ENCODE measurements at regions not wholly inside any gene's neighbourhood (a gene's known extent, or its start where the extent isn't known, plus 50 kb on each side); places are given as distances from the start of the nearest gene placed in this dataset.

- Histone ChIP-seq H2AFZ (ENCODE audit: insufficient read depth, low read depth, low read length, poor library complexity, severe bottlenecking) (no peak overlapping the region), H3K27me3 (replicated peaks in 1 of 4; ENCODE audit: control extremely low read depth in 1 of 4, control insufficient read depth in 3 of 4, insufficient read depth in 4 of 4, low read length in 3 of 4) (no peaks in the 10 kb centered on the region), H3K9ac (ENCODE audit: low read length) (no peak overlapping the region), H3K27ac (ENCODE audit: low read length in 2 of 2) (no peak overlapping the region), H4K20me1 (ENCODE audit: control insufficient read depth, insufficient read depth, low read length, poor library complexity, severe bottlenecking) (no peaks in the 10 kb centered on the region), H3K4me2 (replicated peaks; ENCODE audit: low read depth, low read length, poor library complexity, severe bottlenecking) (no peak overlapping the region), H3K9me3 (ENCODE audit: control extremely low read depth in 1 of 3, control insufficient read depth in 2 of 3, insufficient read depth in 1 of 3, low read length in 2 of 3) (peaks cover 0 to 34% (median 10%) of the 10 kb centered on the region in 3 donors), H3K36me3 (replicated peaks in 1 of 2; ENCODE audit: control extremely low read depth in 1 of 2, control insufficient read depth in 1 of 2, extremely low read depth in 1 of 2, insufficient read depth in 2 of 2, low read length in 1 of 2) (no peaks in the 10 kb centered on the region), H3K4me3 (ENCODE audit: control extremely low read depth in 1 of 5, extremely low read depth in 1 of 5, insufficient read depth in 1 of 5, low read depth in 2 of 5, low read length in 4 of 5) (no peak overlapping the region), H3K4me1 (ENCODE audit: control insufficient read depth in 2 of 2, insufficient read depth in 2 of 2, low read length in 2 of 2) (no peaks in the 10 kb centered on the region), H3K79me2 (ENCODE audit: control insufficient read depth, insufficient read depth, low read length) (no peaks in the 10 kb centered on the region)
- Mint-ChIP-seq H3K4me1 (no peaks in the 10 kb centered on the region), H3K9me3 (ENCODE audit: insufficient read depth) (peaks cover 4% of the 10 kb centered on the region), H3K27me3 (no peaks in the 10 kb centered on the region), H3K4me3 (no peak overlapping the region), H3K27ac (no peak overlapping the region)
- intact Hi-C loops (cut with micrococcal nuclease), result no loop called here
- WGBS (ENCODE audit: insufficient coverage), result 46% methylated on average over 22 of the region's 23 CpGs
- TF ChIP-seq EZH2 (IDR thresholded peaks at IDR 0.05; ENCODE audit: borderline replicate concordance, insufficient read depth, low read depth, low read length, poor library complexity, severe bottlenecking), result no peak
- TF ChIP-seq CTCF (IDR thresholded peaks at IDR 0.05), result no peak
- DNase-seq (no peak), ATAC-seq (ENCODE audit: low read depth) (no peak)
- CTCF ChIA-PET, result no interaction called here
- POLR2A ChIA-PET, result no interaction called here
Measured at GRCh38 chr1:2868571-2869195, 67.2 kb upstream of the TTC34 start.

- H3K36me3 ChIP-seq (replicated peaks in 1 of 2; ENCODE audit: control extremely low read depth in 1 of 2, control insufficient read depth in 1 of 2, extremely low read depth in 1 of 2, insufficient read depth in 2 of 2, low read length in 1 of 2), result no peaks in the 10 kb centered on the region
- Mint-ChIP-seq H3K27ac (no peak overlapping the region), H3K9me3 (ENCODE audit: insufficient read depth) (peaks cover 4% of the 10 kb centered on the region), H3K27me3 (no peaks in the 10 kb centered on the region), H3K4me1 (no peaks in the 10 kb centered on the region), H3K4me3 (no peak overlapping the region)
- ChIA-PET POLR2A (no interaction called here), CTCF (no interaction called here)
- no peak for DNase-seq
- no peaks in the 10 kb centered on the region for H3K4me1 ChIP-seq (ENCODE audit: control insufficient read depth in 2 of 2, insufficient read depth in 2 of 2, low read length in 2 of 2)
- H3K9me3 ChIP-seq (ENCODE audit: control extremely low read depth in 1 of 3, control insufficient read depth in 2 of 3, insufficient read depth in 1 of 3, low read length in 2 of 3), result peaks cover 0 to 49% (median 10%) of the 10 kb centered on the region in 3 donors
- no peak overlapping the region for H3K4me2 ChIP-seq (replicated peaks; ENCODE audit: low read depth, low read length, poor library complexity, severe bottlenecking)
- no peak overlapping the region for H3K9ac ChIP-seq (ENCODE audit: low read length)
- WGBS (ENCODE audit: insufficient coverage), result 70% methylated on average over 3 of the region's 6 CpGs
- no peaks in the 10 kb centered on the region for H3K27me3 ChIP-seq (replicated peaks in 1 of 4; ENCODE audit: control extremely low read depth in 1 of 4, control insufficient read depth in 3 of 4, insufficient read depth in 4 of 4, low read length in 3 of 4)
- ATAC-seq (ENCODE audit: low read depth), result no peak
- H3K79me2 ChIP-seq (ENCODE audit: control insufficient read depth, insufficient read depth, low read length), result no peaks in the 10 kb centered on the region
- no peaks in the 10 kb centered on the region for H4K20me1 ChIP-seq (ENCODE audit: control insufficient read depth, insufficient read depth, low read length, poor library complexity, severe bottlenecking)
- TF ChIP-seq CTCF (IDR thresholded peaks at IDR 0.05) (no peak), EZH2 (IDR thresholded peaks at IDR 0.05; ENCODE audit: borderline replicate concordance, insufficient read depth, low read depth, low read length, poor library complexity, severe bottlenecking) (no peak)
- H3K27ac ChIP-seq (ENCODE audit: low read length in 2 of 2), result no peak overlapping the region
- H2AFZ ChIP-seq (ENCODE audit: insufficient read depth, low read depth, low read length, poor library complexity, severe bottlenecking), result no peak overlapping the region
- intact Hi-C loops (cut with micrococcal nuclease), result no loop called here
- H3K4me3 ChIP-seq (ENCODE audit: control extremely low read depth in 1 of 5, extremely low read depth in 1 of 5, insufficient read depth in 1 of 5, low read depth in 2 of 5, low read length in 4 of 5), result no peak overlapping the region
Measured at GRCh38 chr1:2871246-2871815, 69.8 kb upstream of the TTC34 start.
